ENCODE measurements at regions not wholly inside any gene's neighbourhood (a gene's known extent, or its start where the extent isn't known, plus 50 kb on each side); places are given as distances from the start of the nearest gene placed in this dataset.

- H3K9me3 ChIP-seq, result no peaks in the 10 kb centered on the region
- no peak for TF ChIP-seq CTCF (IDR thresholded peaks at IDR 0.05)
- no peak for TF ChIP-seq POLR2A (IDR thresholded peaks at IDR 0.05)
- 35 to 55% methylated on average over 2 of the region's 2 CpGs for WGBS, 2 donors
- H3K4me3 ChIP-seq, result no peak overlapping the region
- no peaks in the 10 kb centered on the region for H3K27me3 ChIP-seq
- DNase-seq (no peak), ATAC-seq (no peak)
- intact Hi-C loops (cut with DNase I), result no loop called here
- H3K4me1 ChIP-seq, result no peaks in the 10 kb centered on the region
- no peaks in the 10 kb centered on the region for H3K36me3 ChIP-seq (replicated peaks in 1 of 2; ENCODE audit: insufficient read depth in 1 of 2, low read depth in 2 of 2)
- H3K27ac ChIP-seq, result no peak overlapping the region
Observed at GRCh38 chr16:6114691-6115090, 1017.1 kb upstream of the EEF2KMT start.

- 48 to 50% methylated on average over 6 of the region's 6 CpGs for WGBS, 2 donors
- no peak for TF ChIP-seq CTCF (IDR thresholded peaks at IDR 0.05)
- TF ChIP-seq POLR2A (IDR thresholded peaks at IDR 0.05), result no peak
Observed at GRCh38 chr16:6113749-6114148, 1016.2 kb upstream of the EEF2KMT start.

GRCh38 chr16:6112700-6113099, 1015.1 kb upstream of the EEF2KMT start:
- intact Hi-C loops (cut with DNase I), result no loop called here

More at GRCh38 chr16:6113749-6114148, 1016.2 kb upstream of the EEF2KMT start:
- no peak overlapping the region for H3K4me3 ChIP-seq
- no peak overlapping the region for H3K27ac ChIP-seq
- no peaks in the 10 kb centered on the region for H3K27me3 ChIP-seq
- H3K9me3 ChIP-seq, result no peaks in the 10 kb centered on the region
- ATAC-seq (no peak), DNase-seq (no peak)
- no peaks in the 10 kb centered on the region for H3K36me3 ChIP-seq (replicated peaks in 1 of 2; ENCODE audit: insufficient read depth in 1 of 2, low read depth in 2 of 2)
- intact Hi-C loops (cut with DNase I), result no loop called here
- no peaks in the 10 kb centered on the region for H3K4me1 ChIP-seq

GRCh38 chr16:6111390-6111789, 1013.8 kb upstream of the EEF2KMT start:
- no peaks in the 10 kb centered on the region for H3K27me3 ChIP-seq
- WGBS, 2 donors, result 81 to 87% methylated on average over 1 of the region's 1 CpG
- no peak overlapping the region for H3K27ac ChIP-seq
- no peaks in the 10 kb centered on the region for H3K4me1 ChIP-seq
- no peaks in the 10 kb centered on the region for H3K36me3 ChIP-seq (replicated peaks in 1 of 2; ENCODE audit: insufficient read depth in 1 of 2, low read depth in 2 of 2)
- ATAC-seq (no peak), DNase-seq (no peak)
- no peaks in the 10 kb centered on the region for H3K9me3 ChIP-seq
- intact Hi-C loops (cut with DNase I), result no loop called here
- TF ChIP-seq CTCF (IDR thresholded peaks at IDR 0.05) (no peak), POLR2A (IDR thresholded peaks at IDR 0.05) (no peak)
- H3K4me3 ChIP-seq, result no peak overlapping the region

More at GRCh38 chr16:6112700-6113099, 1015.1 kb upstream of the EEF2KMT start:
- Histone ChIP-seq H3K4me1 (no peaks in the 10 kb centered on the region), H3K27me3 (no peaks in the 10 kb centered on the region), H3K36me3 (replicated peaks in 1 of 2; ENCODE audit: insufficient read depth in 1 of 2, low read depth in 2 of 2) (no peaks in the 10 kb centered on the region), H3K27ac (no peak overlapping the region), H3K9me3 (no peaks in the 10 kb centered on the region), H3K4me3 (no peak overlapping the region)
- ATAC-seq, result no peak
- DNase-seq, result no peak
- 60 to 72% methylated on average over 2 of the region's 2 CpGs for whole genome bisulfite sequencing, 2 donors
- TF ChIP-seq CTCF (IDR thresholded peaks at IDR 0.05) (no peak), POLR2A (IDR thresholded peaks at IDR 0.05) (no peak)

- ATAC-seq, result no peak
- H3K27me3 ChIP-seq, result no peaks in the 10 kb centered on the region
- no peak for DNase-seq
- H3K36me3 ChIP-seq (replicated peaks in 1 of 2; ENCODE audit: insufficient read depth in 1 of 2, low read depth in 2 of 2), result no peaks in the 10 kb centered on the region
- H3K9me3 ChIP-seq, result no peaks in the 10 kb centered on the region
- H3K4me3 ChIP-seq, result no peak overlapping the region
- H3K4me1 ChIP-seq, result no peaks in the 10 kb centered on the region
- intact Hi-C loops (cut with DNase I), result no loop called here
- WGBS, 2 donors, result 63 to 74% methylated on average over 3 of the region's 3 CpGs
- no peak overlapping the region for H3K27ac ChIP-seq
- TF ChIP-seq CTCF (IDR thresholded peaks at IDR 0.05), result no peak
- TF ChIP-seq POLR2A (IDR thresholded peaks at IDR 0.05), result no peak
Observed at GRCh38 chr16:6110346-6110745, 1012.8 kb upstream of the EEF2KMT start.
